ENCODE measurements at regions not wholly inside any gene's neighbourhood (a gene's known extent, or its start where the extent isn't known, plus 50 kb on each side); places are given as distances from the start of the nearest gene placed in this dataset.

DNA sequence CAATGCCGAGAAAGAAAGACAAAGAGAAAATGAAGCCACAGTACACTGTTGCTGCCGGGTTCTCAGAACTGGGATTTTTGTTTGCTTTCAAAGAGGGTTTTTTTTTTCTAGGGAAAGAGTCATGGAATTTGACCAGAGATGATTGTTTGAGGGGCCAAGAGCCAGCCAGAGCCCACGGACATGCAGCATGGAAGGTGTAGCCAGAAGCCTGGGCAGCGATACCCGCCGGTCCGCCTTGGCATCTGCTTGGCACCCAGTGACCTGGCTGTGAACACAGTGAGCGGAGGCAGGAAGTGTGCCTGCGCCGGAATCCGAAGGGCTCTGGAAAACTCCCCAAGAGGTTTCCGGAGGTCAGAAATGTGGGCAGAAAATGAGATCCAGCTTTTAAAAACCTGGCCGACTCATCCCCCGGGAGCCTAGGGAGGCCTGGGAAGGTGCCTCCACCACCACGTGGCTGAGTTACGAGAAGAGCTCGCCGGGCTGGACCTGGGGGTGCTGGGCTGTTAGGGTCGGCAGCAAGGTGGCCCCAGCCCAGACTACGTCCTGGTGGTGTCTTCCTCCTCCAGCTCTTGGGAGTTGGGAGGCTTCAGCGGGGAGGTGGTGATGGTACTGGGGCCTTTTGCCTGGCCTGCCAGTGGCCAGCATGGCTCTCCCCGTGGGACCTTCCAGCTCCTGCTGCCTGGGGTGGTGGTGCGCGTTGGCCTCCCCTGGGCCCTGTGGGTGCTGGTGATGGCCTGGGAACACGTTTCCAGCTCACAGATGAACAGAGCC lies 61.6 kb upstream of the PPARA start:
- Histone ChIP-seq H3K4me1 (ENCODE audit: insufficient read depth, low read length, severe bottlenecking) (no peaks in the 10 kb centered on the region), H3K27me3 (ENCODE audit: insufficient read depth, low read length) (no peaks in the 10 kb centered on the region), H4K20me1 (ENCODE audit: insufficient read depth, low read length) (no peaks in the 10 kb centered on the region), H2AFZ (ENCODE audit: low read length) (no peak overlapping the region), H3K4me3 (ENCODE audit: low read depth, low read length, poor library complexity, severe bottlenecking) (no peak overlapping the region), H3K9ac (ENCODE audit: low read length) (no peak overlapping the region), H3K79me2 (ENCODE audit: insufficient read depth, low read length) (no peaks in the 10 kb centered on the region), H3K9me3 (ENCODE audit: low read length) (no peaks in the 10 kb centered on the region), H3K4me2 (ENCODE audit: low read length) (no peak overlapping the region), H3K36me3 (ENCODE audit: insufficient read depth, low read length) (peaks cover 30% of the 10 kb centered on the region), H3K9me2 (ENCODE audit: low read depth, low read length) (no peaks in the 10 kb centered on the region), H3F3A (ENCODE audit: insufficient read depth, low read length) (no peaks in the 10 kb centered on the region), H3K27ac (ENCODE audit: low read depth, low read length, poor library complexity, severe bottlenecking) (no peak overlapping the region)
- TF ChIP-seq CTCF (IDR thresholded peaks at IDR 0.05; ENCODE audit: low read length) (no peak), EZH2 (IDR thresholded peaks at IDR 0.05; ENCODE audit: borderline replicate concordance, low read length) (no peak)

DNA sequence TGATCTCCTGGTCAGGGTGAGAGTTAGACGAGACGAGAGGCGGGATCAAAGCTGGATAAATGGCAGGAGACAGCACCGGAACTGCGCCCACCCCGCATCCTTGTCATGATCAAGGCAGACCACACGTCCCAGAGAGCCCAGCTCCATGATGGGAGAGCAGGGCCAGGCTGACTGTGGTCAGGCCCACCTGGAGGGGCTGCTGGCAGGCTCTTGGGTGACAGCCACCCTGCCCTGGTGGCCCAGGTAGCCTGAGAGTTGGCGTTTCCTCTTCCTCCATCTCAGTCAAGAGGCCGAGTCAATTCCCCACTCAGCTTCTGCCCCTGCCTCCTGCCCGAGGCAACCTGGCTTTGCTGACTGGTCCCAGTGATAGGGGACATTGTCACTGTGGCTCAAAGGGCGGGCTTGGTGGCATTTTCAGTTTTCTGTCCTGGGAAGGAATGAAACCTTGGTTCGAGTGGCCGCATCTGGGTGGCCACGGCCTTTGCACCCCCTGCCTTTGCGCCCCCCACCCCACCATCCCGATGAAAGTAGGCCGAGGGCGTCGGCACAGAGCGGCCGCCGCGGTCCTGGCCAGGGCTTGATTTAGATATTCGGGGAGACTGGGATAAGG lies 60.8 kb upstream of the PPARA start:
- TF ChIP-seq EZH2 (IDR thresholded peaks at IDR 0.05; ENCODE audit: borderline replicate concordance, low read length), result no peak
- no peak for TF ChIP-seq CTCF (IDR thresholded peaks at IDR 0.05; ENCODE audit: low read length)
- Histone ChIP-seq H3K36me3 (ENCODE audit: insufficient read depth, low read length) (peaks cover 30% of the 10 kb centered on the region), H3F3A (ENCODE audit: insufficient read depth, low read length) (no peaks in the 10 kb centered on the region), H3K4me1 (ENCODE audit: insufficient read depth, low read length, severe bottlenecking) (no peaks in the 10 kb centered on the region), H3K4me2 (ENCODE audit: low read length) (no peak overlapping the region), H3K27ac (ENCODE audit: low read depth, low read length, poor library complexity, severe bottlenecking) (no peak overlapping the region), H3K9ac (ENCODE audit: low read length) (no peak overlapping the region), H3K9me3 (ENCODE audit: low read length) (no peaks in the 10 kb centered on the region), H3K79me2 (ENCODE audit: insufficient read depth, low read length) (no peaks in the 10 kb centered on the region), H4K20me1 (ENCODE audit: insufficient read depth, low read length) (no peaks in the 10 kb centered on the region), H3K27me3 (ENCODE audit: insufficient read depth, low read length) (no peaks in the 10 kb centered on the region), H3K4me3 (ENCODE audit: low read depth, low read length, poor library complexity, severe bottlenecking) (no peak overlapping the region), H3K9me2 (ENCODE audit: low read depth, low read length) (no peaks in the 10 kb centered on the region), H2AFZ (ENCODE audit: low read length) (no peak overlapping the region)

- H3K27ac ChIP-seq (ENCODE audit: low read depth, low read length, poor library complexity, severe bottlenecking), result no peak overlapping the region
These were observed 60.2 kb upstream of the PPARA start for GRCh38 chr22:46090036-46090591.

More at GRCh38 chr22:46090036-46090591, 60.2 kb upstream of the PPARA start:
- H3K4me2 ChIP-seq (ENCODE audit: low read length), result no peak overlapping the region
- no peak overlapping the region for H2AFZ ChIP-seq (ENCODE audit: low read length)
- peaks cover 30% of the 10 kb centered on the region for H3K36me3 ChIP-seq (ENCODE audit: insufficient read depth, low read length)
- H3K9ac ChIP-seq (ENCODE audit: low read length), result no peak overlapping the region
- TF ChIP-seq EZH2 (IDR thresholded peaks at IDR 0.05; ENCODE audit: borderline replicate concordance, low read length) (no peak), CTCF (IDR thresholded peaks at IDR 0.05; ENCODE audit: low read length) (no peak)
- H3K9me2 ChIP-seq (ENCODE audit: low read depth, low read length), result no peaks in the 10 kb centered on the region
- no peaks in the 10 kb centered on the region for H3F3A ChIP-seq (ENCODE audit: insufficient read depth, low read length)
- H3K4me3 ChIP-seq (ENCODE audit: low read depth, low read length, poor library complexity, severe bottlenecking), result no peak overlapping the region
- no peaks in the 10 kb centered on the region for H3K4me1 ChIP-seq (ENCODE audit: insufficient read depth, low read length, severe bottlenecking)
- H3K9me3 ChIP-seq (ENCODE audit: low read length), result no peaks in the 10 kb centered on the region
- H4K20me1 ChIP-seq (ENCODE audit: insufficient read depth, low read length), result no peaks in the 10 kb centered on the region
- no peaks in the 10 kb centered on the region for H3K79me2 ChIP-seq (ENCODE audit: insufficient read depth, low read length)
- H3K27me3 ChIP-seq (ENCODE audit: insufficient read depth, low read length), result no peaks in the 10 kb centered on the region

Data from OCI-LY1 (cell line).